ENCODE measurements at regions not wholly inside any gene's neighbourhood (a gene's known extent, or its start where the extent isn't known, plus 50 kb on each side); places are given as distances from the start of the nearest gene placed in this dataset.

DNA sequence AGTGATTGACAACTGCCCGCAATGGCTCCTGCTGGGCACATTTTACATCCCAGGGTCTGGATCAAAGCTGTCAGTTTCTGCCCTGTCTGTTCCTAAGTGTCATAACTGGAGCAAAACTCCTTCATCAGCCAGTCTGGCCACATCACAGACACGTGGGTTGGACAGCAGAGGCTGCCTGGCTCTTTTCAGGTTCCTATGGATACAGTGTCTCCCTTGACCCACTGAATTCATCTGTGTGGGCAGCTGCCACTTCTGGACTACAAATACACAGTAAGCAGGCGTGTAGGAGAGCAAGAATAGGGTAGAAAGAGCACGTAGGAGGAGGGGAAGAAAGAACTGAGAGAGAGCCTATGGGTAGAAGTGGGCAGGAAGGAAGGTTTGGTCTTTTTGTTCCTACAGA lies 238.0 kb downstream of the ENC1 start:
- TF ChIP-seq, protein P1, sequence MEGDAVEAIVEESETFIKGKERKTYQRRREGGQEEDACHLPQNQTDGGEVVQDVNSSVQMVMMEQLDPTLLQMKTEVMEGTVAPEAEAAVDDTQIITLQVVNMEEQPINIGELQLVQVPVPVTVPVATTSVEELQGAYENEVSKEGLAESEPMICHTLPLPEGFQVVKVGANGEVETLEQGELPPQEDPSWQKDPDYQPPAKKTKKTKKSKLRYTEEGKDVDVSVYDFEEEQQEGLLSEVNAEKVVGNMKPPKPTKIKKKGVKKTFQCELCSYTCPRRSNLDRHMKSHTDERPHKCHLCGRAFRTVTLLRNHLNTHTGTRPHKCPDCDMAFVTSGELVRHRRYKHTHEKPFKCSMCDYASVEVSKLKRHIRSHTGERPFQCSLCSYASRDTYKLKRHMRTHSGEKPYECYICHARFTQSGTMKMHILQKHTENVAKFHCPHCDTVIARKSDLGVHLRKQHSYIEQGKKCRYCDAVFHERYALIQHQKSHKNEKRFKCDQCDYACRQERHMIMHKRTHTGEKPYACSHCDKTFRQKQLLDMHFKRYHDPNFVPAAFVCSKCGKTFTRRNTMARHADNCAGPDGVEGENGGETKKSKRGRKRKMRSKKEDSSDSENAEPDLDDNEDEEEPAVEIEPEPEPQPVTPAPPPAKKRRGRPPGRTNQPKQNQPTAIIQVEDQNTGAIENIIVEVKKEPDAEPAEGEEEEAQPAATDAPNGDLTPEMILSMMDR (IDR thresholded peaks at IDR 0.05; ENCODE audit: extremely low read depth in 1 of 2, insufficient read depth in 1 of 2, low read depth in 1 of 2, low read length in 2 of 2) = no peak
- TF ChIP-seq GATA2 (IDR thresholded peaks at IDR 0.05; ENCODE audit: insufficient read depth, insufficient read length, low read depth, low read length) (no peak), EZH2 (IDR thresholded peaks at IDR 0.05; ENCODE audit: borderline replicate concordance, low read depth, low read length, severe bottlenecking) (no peak), POLR2AphosphoS5 (IDR thresholded peaks at IDR 0.05; ENCODE audit: insufficient read depth, low read depth, low read length) (no peak), POLR2A (IDR thresholded peaks at IDR 0.05; ENCODE audit: low read depth, low read length) (no peak), MYC (IDR thresholded peaks at IDR 0.05; ENCODE audit: low read depth, low read length) (no peak)

Measured in endothelial cell of umbilical vein (primary cell).